ENCODE measurements at regions not wholly inside any gene's neighbourhood (a gene's known extent, or its start where the extent isn't known, plus 50 kb on each side); places are given as distances from the start of the nearest gene placed in this dataset.

GRCh38 chr3:118587037-118587741 lies 447.5 kb downstream of the IGSF11 start:
- no peak for TF ChIP-seq POLR2A (IDR thresholded peaks at IDR 0.05)
- TF ChIP-seq CTCF (IDR thresholded peaks at IDR 0.05): no peak

Measured in adrenal gland (tissue), 5 donors.